HL-60 (cell line): ENCODE measurements at regions not wholly inside any gene's neighbourhood (a gene's known extent, or its start where the extent isn't known, plus 50 kb on each side); places are given as distances from the start of the nearest gene placed in this dataset.
A peak's percentile ranks its signal among the peaks of the same experiment; 100 is the strongest.

Experiments used
- DNase-seq, 2 experiments: peaks; one replicate each; pipeline ENCODE4 v3.0.0-alpha.2; 2010 to 2020; ENCODE audit warnings: low read depth in 1 of 2, low spot score in 1 of 2
- H3K27ac ChIP-seq: fragments of 250-450 bp; sonication (Bioruptor Pico); replicated peaks from 2 replicates; pipeline ENCODE4 v1.5.1; 2020; ENCODE audit warnings: mild to moderate bottlenecking, moderate library complexity
- H3K27me3 ChIP-seq: fragments of 250-450 bp; sonication (Bioruptor Pico); 2 replicates; pipeline ENCODE4 v1.5.1; 2021; ENCODE audit warnings: mild to moderate bottlenecking, moderate library complexity; ENCODE audit not compliant: insufficient read depth, poor library complexity, severe bottlenecking
- H3K4me3 ChIP-seq: replicated peaks from 2 replicates; pipeline ENCODE4 v1.5.1; 2011; ENCODE audit warnings: mild to moderate bottlenecking, control low read depth, low read length; ENCODE audit not compliant: insufficient read depth
- GABPA ChIP-seq: IDR thresholded peaks from 2 replicates; pipeline ENCODE4 v1.6.1; 2012; ENCODE audit warnings: low read depth
- POLR2AphosphoS5 ChIP-seq: IDR thresholded peaks from 2 replicates; pipeline ENCODE4 v1.6.1; 2012; ENCODE audit warnings: low read depth
- SPI1 ChIP-seq: IDR thresholded peaks from 2 replicates; pipeline ENCODE4 v1.6.1; 2012; ENCODE audit warnings: low read depth, mild to moderate bottlenecking, borderline replicate concordance
- TF ChIP-seq, protein P1 (sequence below): IDR thresholded peaks from one replicate; pipeline ENCODE4 v1.5.1; 2011; ENCODE audit warnings: low read length, control low read depth, inconsistent platforms; ENCODE audit not compliant: insufficient read depth
- TF ChIP-seq, protein P2 (sequence below): IDR thresholded peaks from 2 replicates; pipeline ENCODE4 v1.6.1; 2012; ENCODE audit warnings: low read depth; ENCODE audit not compliant: insufficient replicate concordance

DNA sequence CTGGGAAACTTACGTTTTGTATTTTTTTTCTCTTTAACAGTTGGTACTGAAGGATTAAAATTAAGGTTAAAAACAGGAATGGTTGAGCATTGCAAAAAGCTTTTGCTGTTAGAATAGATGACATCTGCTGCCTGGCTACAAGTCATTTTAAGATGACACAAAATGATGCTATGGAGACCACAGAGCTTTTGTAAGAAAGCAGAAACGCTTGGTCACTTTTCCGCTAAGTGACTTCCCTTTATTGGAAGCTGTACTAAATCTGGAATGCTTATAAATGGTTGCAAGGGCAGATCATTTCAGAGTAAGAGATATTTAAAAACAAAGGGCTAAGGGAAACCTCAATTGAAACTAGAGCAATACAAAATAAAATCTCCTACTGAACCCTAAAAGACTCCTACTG lies 544.0 kb downstream of the STK39 start:
- peak; percentile 43; the same call in 1 of the 2 replicates for TF ChIP-seq SPI1
- TF ChIP-seq, protein P1, sequence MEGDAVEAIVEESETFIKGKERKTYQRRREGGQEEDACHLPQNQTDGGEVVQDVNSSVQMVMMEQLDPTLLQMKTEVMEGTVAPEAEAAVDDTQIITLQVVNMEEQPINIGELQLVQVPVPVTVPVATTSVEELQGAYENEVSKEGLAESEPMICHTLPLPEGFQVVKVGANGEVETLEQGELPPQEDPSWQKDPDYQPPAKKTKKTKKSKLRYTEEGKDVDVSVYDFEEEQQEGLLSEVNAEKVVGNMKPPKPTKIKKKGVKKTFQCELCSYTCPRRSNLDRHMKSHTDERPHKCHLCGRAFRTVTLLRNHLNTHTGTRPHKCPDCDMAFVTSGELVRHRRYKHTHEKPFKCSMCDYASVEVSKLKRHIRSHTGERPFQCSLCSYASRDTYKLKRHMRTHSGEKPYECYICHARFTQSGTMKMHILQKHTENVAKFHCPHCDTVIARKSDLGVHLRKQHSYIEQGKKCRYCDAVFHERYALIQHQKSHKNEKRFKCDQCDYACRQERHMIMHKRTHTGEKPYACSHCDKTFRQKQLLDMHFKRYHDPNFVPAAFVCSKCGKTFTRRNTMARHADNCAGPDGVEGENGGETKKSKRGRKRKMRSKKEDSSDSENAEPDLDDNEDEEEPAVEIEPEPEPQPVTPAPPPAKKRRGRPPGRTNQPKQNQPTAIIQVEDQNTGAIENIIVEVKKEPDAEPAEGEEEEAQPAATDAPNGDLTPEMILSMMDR = no peak
- DNase-seq = no peak
- H3K4me3 ChIP-seq = no peak overlapping the region
- H3K27me3 ChIP-seq = no peaks in the 10 kb centered on the region
- no peak overlapping the region for H3K27ac ChIP-seq

DNA sequence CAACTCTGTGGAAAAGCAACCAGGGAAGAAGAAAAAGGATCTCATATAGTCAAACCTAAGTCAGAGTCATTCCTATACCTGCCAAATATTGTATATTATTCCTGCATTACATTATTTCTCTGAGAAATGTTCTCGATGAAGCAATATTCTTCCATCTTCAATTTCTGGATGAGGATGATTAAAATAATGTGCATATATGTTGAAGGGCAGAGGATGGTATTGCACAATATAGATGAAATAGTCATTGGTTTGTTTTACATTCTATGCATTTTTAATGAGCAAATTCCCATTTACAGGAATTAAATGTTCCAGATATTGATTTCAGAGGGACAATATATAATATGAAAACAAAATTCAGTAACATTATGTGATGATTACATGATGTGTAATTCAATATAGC lies 545.2 kb downstream of the STK39 start:
- no peaks in the 10 kb centered on the region for H3K27me3 ChIP-seq
- no peak overlapping the region for H3K27ac ChIP-seq
- TF ChIP-seq GABPA (no peak), POLR2AphosphoS5 (no peak), SPI1 (no peak)
- TF ChIP-seq, protein P2, sequence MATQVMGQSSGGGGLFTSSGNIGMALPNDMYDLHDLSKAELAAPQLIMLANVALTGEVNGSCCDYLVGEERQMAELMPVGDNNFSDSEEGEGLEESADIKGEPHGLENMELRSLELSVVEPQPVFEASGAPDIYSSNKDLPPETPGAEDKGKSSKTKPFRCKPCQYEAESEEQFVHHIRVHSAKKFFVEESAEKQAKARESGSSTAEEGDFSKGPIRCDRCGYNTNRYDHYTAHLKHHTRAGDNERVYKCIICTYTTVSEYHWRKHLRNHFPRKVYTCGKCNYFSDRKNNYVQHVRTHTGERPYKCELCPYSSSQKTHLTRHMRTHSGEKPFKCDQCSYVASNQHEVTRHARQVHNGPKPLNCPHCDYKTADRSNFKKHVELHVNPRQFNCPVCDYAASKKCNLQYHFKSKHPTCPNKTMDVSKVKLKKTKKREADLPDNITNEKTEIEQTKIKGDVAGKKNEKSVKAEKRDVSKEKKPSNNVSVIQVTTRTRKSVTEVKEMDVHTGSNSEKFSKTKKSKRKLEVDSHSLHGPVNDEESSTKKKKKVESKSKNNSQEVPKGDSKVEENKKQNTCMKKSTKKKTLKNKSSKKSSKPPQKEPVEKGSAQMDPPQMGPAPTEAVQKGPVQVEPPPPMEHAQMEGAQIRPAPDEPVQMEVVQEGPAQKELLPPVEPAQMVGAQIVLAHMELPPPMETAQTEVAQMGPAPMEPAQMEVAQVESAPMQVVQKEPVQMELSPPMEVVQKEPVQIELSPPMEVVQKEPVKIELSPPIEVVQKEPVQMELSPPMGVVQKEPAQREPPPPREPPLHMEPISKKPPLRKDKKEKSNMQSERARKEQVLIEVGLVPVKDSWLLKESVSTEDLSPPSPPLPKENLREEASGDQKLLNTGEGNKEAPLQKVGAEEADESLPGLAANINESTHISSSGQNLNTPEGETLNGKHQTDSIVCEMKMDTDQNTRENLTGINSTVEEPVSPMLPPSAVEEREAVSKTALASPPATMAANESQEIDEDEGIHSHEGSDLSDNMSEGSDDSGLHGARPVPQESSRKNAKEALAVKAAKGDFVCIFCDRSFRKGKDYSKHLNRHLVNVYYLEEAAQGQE = no peak
- no peak for DNase-seq
- no peak overlapping the region for H3K4me3 ChIP-seq

DNA sequence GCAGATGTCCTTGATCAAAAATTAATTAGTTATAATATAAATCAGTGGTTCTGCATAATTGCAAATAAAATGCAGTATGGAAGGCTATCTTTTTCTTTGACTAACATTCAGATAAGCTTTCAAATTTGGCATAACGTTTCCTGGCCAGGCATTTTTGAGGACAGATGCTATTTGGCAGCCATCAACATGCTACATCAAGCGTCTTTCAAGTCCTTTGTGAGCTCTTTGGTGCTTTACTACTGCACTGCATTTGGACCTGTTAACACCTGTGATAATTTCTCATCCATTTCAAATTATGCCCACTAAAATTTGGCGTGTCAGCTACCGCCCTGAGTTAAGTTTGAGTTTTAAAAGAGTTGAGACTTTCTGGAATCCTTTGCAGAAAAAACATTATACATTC lies 545.7 kb downstream of the STK39 start:
- H3K27me3 ChIP-seq = no peaks in the 10 kb centered on the region

DNA sequence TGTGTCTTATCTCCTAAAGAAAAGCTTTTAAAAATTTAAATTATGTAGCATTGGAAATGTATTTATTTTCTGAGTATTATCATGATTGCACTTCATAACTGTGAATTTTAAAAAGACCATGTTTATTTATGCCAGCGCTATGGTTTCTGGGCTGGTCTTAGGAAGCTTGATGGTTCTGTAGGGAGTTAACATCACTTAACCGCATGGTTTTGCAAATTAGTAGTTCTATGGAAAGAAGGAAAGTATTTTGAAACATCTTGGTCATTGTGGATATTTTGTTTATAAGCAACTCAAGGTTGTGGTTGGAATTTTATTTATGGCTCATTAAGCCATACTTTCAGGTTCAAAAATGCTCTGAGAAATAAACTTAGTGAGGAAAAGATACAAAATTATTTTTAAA lies 549.4 kb downstream of the STK39 start:
- no peaks in the 10 kb centered on the region for H3K27me3 ChIP-seq
- no peak overlapping the region for H3K4me3 ChIP-seq
- no peak for DNase-seq
- no peak for TF ChIP-seq GABPA
- no peak for TF ChIP-seq SPI1
- TF ChIP-seq POLR2AphosphoS5 = no peak
- TF ChIP-seq, protein P2 = no peak
- TF ChIP-seq, protein P1 = no peak
- no peak overlapping the region for H3K27ac ChIP-seq

More for the DNA sequence above, 545.7 kb downstream of the STK39 start:
- H3K4me3 ChIP-seq = no peak overlapping the region
- DNase-seq = no peak
- no peak overlapping the region for H3K27ac ChIP-seq
- TF ChIP-seq, protein P2 = no peak
- TF ChIP-seq SPI1 (no peak), POLR2AphosphoS5 (no peak), GABPA (no peak)
- TF ChIP-seq, protein P1 = no peak
